WTC11 (cell line): ENCODE measurements at regions not wholly inside any gene's neighbourhood (a gene's known extent, or its start where the extent isn't known, plus 50 kb on each side); places are given as distances from the start of the nearest gene placed in this dataset.

Experiments used
- ATAC-seq: fragments of 200-7000 bp; cut with Tn5 transposase; 2 replicates; pipeline ENCODE4 v1.10.0; 2021; ENCODE audit warnings: mild to moderate bottlenecking, moderate library complexity
- CTCF ChIA-PET: fragments of 300-600 bp; sonication (Branson Sonifier 250); formaldehyde crosslinking; loops from one replicate; lab custom pipeline; 2021; ENCODE audit warnings: antibody characterized with exemption; lab: Charles Lee
- POLR2A ChIA-PET: fragments of 350-600 bp; sonication (Branson Sonifier 250); formaldehyde crosslinking; loops from one replicate; lab custom pipeline; 2021; ENCODE audit warnings: antibody characterized with exemption; lab: Charles Lee
- DNase-seq: peaks from one replicate; pipeline ENCODE4 v3.0.0; 2021; ENCODE audit warnings: low spot score
- H3K27ac Mint-ChIP-seq: 2 replicates; pipeline ENCODE4 v1.8.0; 2021; ENCODE audit warnings: mixed read lengths
- H3K27me3 Mint-ChIP-seq: 2 replicates; pipeline ENCODE4 v1.8.0; 2021; ENCODE audit warnings: low read depth, mild to moderate bottlenecking, moderate library complexity, mixed read lengths
- H3K36me3 Mint-ChIP-seq: 2 replicates; pipeline ENCODE4 v1.8.0; 2021; ENCODE audit warnings: mixed read lengths
- H3K4me1 Mint-ChIP-seq: 2 replicates; pipeline ENCODE4 v1.8.0; 2022; ENCODE audit warnings: mixed read lengths
- H3K4me3 Mint-ChIP-seq: 2 replicates; pipeline ENCODE4 v1.8.0; 2021; ENCODE audit warnings: mild to moderate bottlenecking, moderate library complexity, mixed read lengths
- H3K9me3 Mint-ChIP-seq: 2 replicates; pipeline ENCODE4 v1.8.0; 2021; ENCODE audit warnings: mixed read lengths
- AFF4 ChIP-seq: sonication (generic); formaldehyde crosslinking; IDR thresholded peaks from 2 replicates; pipeline ENCODE4 v1.8.1; 2023; ENCODE audit warnings: mild to moderate bottlenecking, missing genetic modification reagents, borderline replicate concordance
- AR ChIP-seq: fragments of 250-450 bp; sonication (Bioruptor Pico); IDR thresholded peaks from 2 replicates; pipeline ENCODE4 v1.9.0; 2021; ENCODE audit warnings: mild to moderate bottlenecking
- CBFB ChIP-seq: sonication (generic); formaldehyde crosslinking; IDR thresholded peaks from 2 replicates; pipeline ENCODE4 v1.8.1; 2022; ENCODE audit warnings: mild to moderate bottlenecking, low read depth, missing genetic modification reagents
- CTCF ChIP-seq: fragments of 200-600 bp; IDR thresholded peaks from 2 replicates; pipeline ENCODE4 v1.8.0; 2022; ENCODE audit warnings: antibody characterized with exemption
- ELF4 ChIP-seq: sonication (generic); formaldehyde crosslinking; IDR thresholded peaks from 2 replicates; pipeline ENCODE4 v1.8.1; 2022; ENCODE audit warnings: low read depth, mild to moderate bottlenecking, moderate library complexity, missing genetic modification reagents
- FOXP1 ChIP-seq: sonication (generic); formaldehyde crosslinking; IDR thresholded peaks from 2 replicates; pipeline ENCODE4 v1.8.0; 2022; ENCODE audit warnings: missing genetic modification reagents, mild to moderate bottlenecking, moderate library complexity, borderline replicate concordance
- GABPB1 ChIP-seq: sonication (generic); formaldehyde crosslinking; IDR thresholded peaks from 2 replicates; pipeline ENCODE4 v1.8.1; 2023; ENCODE audit warnings: mild to moderate bottlenecking, missing genetic modification reagents
- MYBL2 ChIP-seq: sonication (generic); formaldehyde crosslinking; IDR thresholded peaks from 2 replicates; pipeline ENCODE4 v1.8.1; 2023; ENCODE audit warnings: mild to moderate bottlenecking, moderate library complexity, missing genetic modification reagents
- RORB ChIP-seq: fragments of 250-450 bp; sonication (Bioruptor Pico); IDR thresholded peaks from 2 replicates; pipeline ENCODE4 v1.9.0; 2021; ENCODE audit warnings: mild to moderate bottlenecking
- SMAD3 ChIP-seq: sonication (generic); formaldehyde crosslinking; IDR thresholded peaks from 2 replicates; pipeline ENCODE4 v1.8.0; 2022; ENCODE audit warnings: missing genetic modification reagents, mild to moderate bottlenecking, borderline replicate concordance
- TEAD4 ChIP-seq: sonication (generic); formaldehyde crosslinking; IDR thresholded peaks from 2 replicates; pipeline ENCODE4 v1.8.0; 2022; ENCODE audit warnings: mild to moderate bottlenecking, missing genetic modification reagents
- ZNF138 ChIP-seq: sonication (generic); formaldehyde crosslinking; conservative IDR thresholded peaks from 2 replicates; pipeline ENCODE4 v1.8.1; 2022; ENCODE audit warnings: mild to moderate bottlenecking, moderate library complexity, missing genetic modification reagents
- ZNF219 ChIP-seq: sonication (generic); formaldehyde crosslinking; IDR thresholded peaks from 2 replicates; pipeline ENCODE4 v1.8.0; 2023; ENCODE audit warnings: missing genetic modification reagents, mild to moderate bottlenecking, borderline replicate concordance
- ZNF425 ChIP-seq: fragments of 250-450 bp; sonication (Bioruptor Pico); conservative IDR thresholded peaks from 2 replicates; pipeline ENCODE4 v1.9.0; 2021; ENCODE audit warnings: mild to moderate bottlenecking
- ZSCAN18 ChIP-seq: fragments of 250-450 bp; sonication (Bioruptor Pico); IDR thresholded peaks from 2 replicates; pipeline ENCODE4 v2.1.2; 2022; ENCODE audit warnings: mild to moderate bottlenecking, moderate library complexity

- ChIA-PET POLR2A (no interaction called here), CTCF (interaction anchor here (0.6 to 1.1 kb wide), 3 partner anchors 109 to 122 kb away, joined by 3 read pairs; no protein-coding TSS in a partner anchor)
- no peaks in the 10 kb centered on the region for H3K27me3 Mint-ChIP-seq
- no peak overlapping the region for H3K4me3 Mint-ChIP-seq
- TF ChIP-seq ZNF425 (no peak), SMAD3 (CRISPR knock-in tag) (no peak), MYBL2 (CRISPR knock-in tag) (no peak)
- H3K27ac Mint-ChIP-seq = no peak overlapping the region
- peaks cover 5% of the 10 kb centered on the region for H3K4me1 Mint-ChIP-seq
- H3K36me3 Mint-ChIP-seq = no peaks in the 10 kb centered on the region
- H3K9me3 Mint-ChIP-seq = no peaks in the 10 kb centered on the region
- no peak for DNase-seq
- no peak for ATAC-seq
Observed at GRCh38 chr6:43842231-43842794, 72.3 kb downstream of the VEGFA start.

- Mint-ChIP-seq H3K4me1 (peaks cover 8% of the 10 kb centered on the region), H3K9me3 (no peaks in the 10 kb centered on the region)
- DNase-seq (no peak), ATAC-seq (no peak)
- POLR2A ChIA-PET = no interaction called here
- TF ChIP-seq TEAD4 (CRISPR knock-in tag) (no peak), ZSCAN18 (no peak), CBFB (no peak), ELF4 (CRISPR knock-in tag) (no peak), ZNF219 (CRISPR knock-in tag) (no peak), ZNF138 (CRISPR knock-in tag) (no peak), GABPB1 (CRISPR knock-in tag) (no peak), RORB (CRISPR knock-in tag) (no peak)
- TF ChIP-seq, all 79 proteins: peak for 0
- H3K36me3 Mint-ChIP-seq = no peaks in the 10 kb centered on the region
- H3K27me3 Mint-ChIP-seq = no peaks in the 10 kb centered on the region
- CTCF ChIA-PET = interaction anchor here (0.8 to 1.5 kb wide), 3 partner anchors 20 to 174 kb away, joined by 3 to 4 read pairs (median 3); no protein-coding TSS in a partner anchor
- no peak overlapping the region for H3K27ac Mint-ChIP-seq
- H3K4me3 Mint-ChIP-seq = no peak overlapping the region
Observed at GRCh38 chr6:43840490-43841218, 70.6 kb downstream of the VEGFA start.

GRCh38 chr6:43838276-43839036 is 68.4 kb downstream of the VEGFA start:
- DNase-seq (peak; percentile 55), ATAC-seq (peak; percentile 71)
- Mint-ChIP-seq H3K27me3 (no peaks in the 10 kb centered on the region), H3K36me3 (no peaks in the 10 kb centered on the region), H3K4me3 (no peak overlapping the region), H3K4me1 (peaks cover 10% of the 10 kb centered on the region), H3K27ac (no peak overlapping the region), H3K9me3 (no peaks in the 10 kb centered on the region)
- CTCF ChIA-PET = no interaction called here
- POLR2A ChIA-PET = no interaction called here
- TF ChIP-seq CTCF = peak; percentile 39; the same call in 1 of the 2 replicates
- no peak for TF ChIP-seq AFF4 (CRISPR knock-in tag)
- TF ChIP-seq AR = no peak
- TF ChIP-seq FOXP1 (CRISPR knock-in tag) = no peak
